ENCODE measurements at regions not wholly inside any gene's neighbourhood (a gene's known extent, or its start where the extent isn't known, plus 50 kb on each side); places are given as distances from the start of the nearest gene placed in this dataset.

DNA sequence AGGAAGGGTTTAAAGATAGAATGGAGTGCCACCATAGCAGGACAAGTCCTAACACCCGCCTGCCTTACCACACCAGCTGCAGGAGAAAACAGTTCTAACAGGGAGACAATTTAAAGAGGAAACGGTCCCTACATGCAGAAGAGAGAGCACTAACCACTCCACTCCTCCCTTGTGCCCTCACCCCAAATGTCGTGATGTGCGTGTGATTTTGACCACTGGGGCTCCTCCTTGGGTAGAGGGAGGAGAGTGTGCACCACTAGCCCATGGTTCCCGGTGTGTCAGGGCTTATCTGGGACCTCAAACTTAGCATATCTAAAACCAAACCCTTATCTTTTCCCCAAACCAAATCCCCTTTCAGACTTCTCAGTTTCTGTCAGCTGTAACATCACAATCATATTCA lies 105.5 kb upstream of the CCDC68 start:
- TF ChIP-seq EZH2 (IDR thresholded peaks at IDR 0.05): no peak
- TF ChIP-seq POLR2AphosphoS5 (IDR thresholded peaks at IDR 0.05; ENCODE audit: borderline replicate concordance, low read depth, low read length): no peak
